Body of pancreas (tissue), 4 donors: ENCODE measurements at regions not wholly inside any gene's neighbourhood (a gene's known extent, or its start where the extent isn't known, plus 50 kb on each side); places are given as distances from the start of the nearest gene placed in this dataset.

Source experiments
- POLR2A ChIP-seq, 3 donors: fragments of 450-650 bp; IDR thresholded peaks; one replicate each; pipeline ENCODE4 v1.6.1; 2016; ENCODE audit warnings: antibody characterized with exemption in 3 of 3, mild to moderate bottlenecking in 2 of 3
- TF ChIP-seq, protein P1 (sequence below), 7 experiments: fragments of 450-650 bp in 4 of 7; fragments of 200-600 bp in 3 of 7; sonication (generic) in 3 of 7; IDR thresholded peaks; one replicate each; pipeline ENCODE4 v1.5.1; 2016 to 2019; ENCODE audit warnings: antibody characterized with exemption in 7 of 7

DNA sequence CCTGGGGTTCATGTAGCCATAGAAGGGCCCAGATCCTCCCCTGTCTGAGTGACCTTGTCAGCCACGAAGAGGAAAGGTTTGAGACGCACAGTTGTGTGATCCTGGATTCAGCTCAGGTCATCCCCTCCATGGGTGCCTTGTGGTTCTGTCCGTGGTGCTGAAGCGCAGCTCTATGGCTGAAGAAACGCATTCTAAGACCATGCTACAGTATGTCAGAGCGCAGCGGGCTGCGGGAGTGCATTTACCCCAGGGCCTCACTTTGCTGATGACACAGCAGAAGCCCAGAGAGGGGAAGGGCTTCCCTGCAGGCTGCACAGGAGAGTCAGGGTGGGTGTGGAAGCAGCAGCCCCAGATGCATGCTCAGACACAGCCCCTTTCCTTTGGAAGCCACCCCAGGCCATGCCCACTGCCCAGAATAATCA, 68.8 kb upstream of the IQSEC1 start:
- TF ChIP-seq, protein P1, sequence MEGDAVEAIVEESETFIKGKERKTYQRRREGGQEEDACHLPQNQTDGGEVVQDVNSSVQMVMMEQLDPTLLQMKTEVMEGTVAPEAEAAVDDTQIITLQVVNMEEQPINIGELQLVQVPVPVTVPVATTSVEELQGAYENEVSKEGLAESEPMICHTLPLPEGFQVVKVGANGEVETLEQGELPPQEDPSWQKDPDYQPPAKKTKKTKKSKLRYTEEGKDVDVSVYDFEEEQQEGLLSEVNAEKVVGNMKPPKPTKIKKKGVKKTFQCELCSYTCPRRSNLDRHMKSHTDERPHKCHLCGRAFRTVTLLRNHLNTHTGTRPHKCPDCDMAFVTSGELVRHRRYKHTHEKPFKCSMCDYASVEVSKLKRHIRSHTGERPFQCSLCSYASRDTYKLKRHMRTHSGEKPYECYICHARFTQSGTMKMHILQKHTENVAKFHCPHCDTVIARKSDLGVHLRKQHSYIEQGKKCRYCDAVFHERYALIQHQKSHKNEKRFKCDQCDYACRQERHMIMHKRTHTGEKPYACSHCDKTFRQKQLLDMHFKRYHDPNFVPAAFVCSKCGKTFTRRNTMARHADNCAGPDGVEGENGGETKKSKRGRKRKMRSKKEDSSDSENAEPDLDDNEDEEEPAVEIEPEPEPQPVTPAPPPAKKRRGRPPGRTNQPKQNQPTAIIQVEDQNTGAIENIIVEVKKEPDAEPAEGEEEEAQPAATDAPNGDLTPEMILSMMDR (IDR thresholded peaks at IDR 0.05): no peak
- no peak for TF ChIP-seq POLR2A (IDR thresholded peaks at IDR 0.05)
